Erythroblast (primary cell): ENCODE measurements at regions not wholly inside any gene's neighbourhood (a gene's known extent, or its start where the extent isn't known, plus 50 kb on each side); places are given as distances from the start of the nearest gene placed in this dataset.
"Not testable (repeated sequence)": the region's sequence is repeated elsewhere in the genome, so short reads cannot be mapped to it uniquely, and the experiment has no call there.

ENCODE experiments used
- GATA1 ChIP-seq: IDR thresholded peaks from 2 replicates; pipeline ENCODE4 v1.6.1; 2011; ENCODE audit warnings: low read depth, mild to moderate bottlenecking, control low read depth, low read length, moderate library complexity
- POLR2A ChIP-seq: IDR thresholded peaks from 2 replicates; pipeline ENCODE4 v1.6.1; 2011; ENCODE audit warnings: mild to moderate bottlenecking, low read length

- TF ChIP-seq POLR2A, GATA1: not testable (repeated sequence)
Measured at GRCh38 chr18:1557711-1558110, 653.0 kb downstream of the ADCYAP1 start.
